Ishikawa (cell line): ENCODE measurements at regions not wholly inside any gene's neighbourhood (a gene's known extent, or its start where the extent isn't known, plus 50 kb on each side); places are given as distances from the start of the nearest gene placed in this dataset.

ENCODE experiments used
- CREB1 ChIP-seq: IDR thresholded peaks from 2 replicates; pipeline ENCODE4 v1.6.1; 2012; ENCODE audit warnings: low read depth
- EGR1 ChIP-seq: IDR thresholded peaks from 2 replicates; pipeline ENCODE4 v1.6.1; 2012
- EP300 ChIP-seq: IDR thresholded peaks from 2 replicates; pipeline ENCODE4 v1.6.1; 2012; ENCODE audit warnings: borderline replicate concordance
- RAD21 ChIP-seq: IDR thresholded peaks from 2 replicates; pipeline ENCODE4 v1.6.1; 2012; ENCODE audit warnings: low read depth
- TAF1 ChIP-seq: IDR thresholded peaks from 2 replicates; pipeline ENCODE4 v1.6.1; 2012; ENCODE audit warnings: low read depth, mild to moderate bottlenecking
- TCF12 ChIP-seq: IDR thresholded peaks from 2 replicates; pipeline ENCODE4 v1.6.1; 2012; ENCODE audit warnings: low read depth
- TEAD4 ChIP-seq: IDR thresholded peaks from 2 replicates; pipeline ENCODE4 v1.6.1; 2012
- YY1 ChIP-seq: IDR thresholded peaks from 2 replicates; pipeline ENCODE4 v1.6.1; 2012; ENCODE audit warnings: low read depth
- ZBTB7A ChIP-seq: IDR thresholded peaks from 2 replicates; pipeline ENCODE4 v1.6.1; 2012; ENCODE audit warnings: low read depth
- TF ChIP-seq, protein P1 (sequence below): IDR thresholded peaks from 2 replicates; pipeline ENCODE4 v1.6.1; 2012
- TF ChIP-seq, protein P2 (sequence below): IDR thresholded peaks from 2 replicates; pipeline ENCODE4 v1.6.1; 2012; ENCODE audit warnings: low read depth, mild to moderate bottlenecking

DNA sequence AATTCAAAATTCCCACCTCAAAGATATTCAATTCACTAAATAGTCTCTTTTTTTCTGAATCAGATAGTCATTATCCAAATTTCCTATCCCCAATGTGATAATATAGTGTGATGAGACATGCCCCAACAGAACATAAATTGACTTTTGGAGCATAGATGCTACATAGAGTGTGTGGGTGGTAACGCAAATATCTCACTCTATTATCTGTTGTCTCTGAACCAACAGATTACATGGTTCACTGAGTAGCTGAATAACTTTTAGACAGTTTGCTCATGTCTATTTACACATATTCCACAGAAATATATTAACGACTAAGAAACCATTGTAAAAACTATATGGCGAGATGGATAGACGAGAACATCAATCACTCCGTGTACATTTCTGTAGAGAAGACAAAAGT, 209.9 kb downstream of the BARHL2 start:
- TF ChIP-seq TAF1, result no peak
- TF ChIP-seq EP300, result no peak
- no peak for TF ChIP-seq EGR1
- no peak for TF ChIP-seq TCF12
- TF ChIP-seq RAD21, result no peak
- TF ChIP-seq, protein P1, sequence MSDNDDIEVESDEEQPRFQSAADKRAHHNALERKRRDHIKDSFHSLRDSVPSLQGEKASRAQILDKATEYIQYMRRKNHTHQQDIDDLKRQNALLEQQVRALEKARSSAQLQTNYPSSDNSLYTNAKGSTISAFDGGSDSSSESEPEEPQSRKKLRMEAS, result no peak
- TF ChIP-seq, protein P2, sequence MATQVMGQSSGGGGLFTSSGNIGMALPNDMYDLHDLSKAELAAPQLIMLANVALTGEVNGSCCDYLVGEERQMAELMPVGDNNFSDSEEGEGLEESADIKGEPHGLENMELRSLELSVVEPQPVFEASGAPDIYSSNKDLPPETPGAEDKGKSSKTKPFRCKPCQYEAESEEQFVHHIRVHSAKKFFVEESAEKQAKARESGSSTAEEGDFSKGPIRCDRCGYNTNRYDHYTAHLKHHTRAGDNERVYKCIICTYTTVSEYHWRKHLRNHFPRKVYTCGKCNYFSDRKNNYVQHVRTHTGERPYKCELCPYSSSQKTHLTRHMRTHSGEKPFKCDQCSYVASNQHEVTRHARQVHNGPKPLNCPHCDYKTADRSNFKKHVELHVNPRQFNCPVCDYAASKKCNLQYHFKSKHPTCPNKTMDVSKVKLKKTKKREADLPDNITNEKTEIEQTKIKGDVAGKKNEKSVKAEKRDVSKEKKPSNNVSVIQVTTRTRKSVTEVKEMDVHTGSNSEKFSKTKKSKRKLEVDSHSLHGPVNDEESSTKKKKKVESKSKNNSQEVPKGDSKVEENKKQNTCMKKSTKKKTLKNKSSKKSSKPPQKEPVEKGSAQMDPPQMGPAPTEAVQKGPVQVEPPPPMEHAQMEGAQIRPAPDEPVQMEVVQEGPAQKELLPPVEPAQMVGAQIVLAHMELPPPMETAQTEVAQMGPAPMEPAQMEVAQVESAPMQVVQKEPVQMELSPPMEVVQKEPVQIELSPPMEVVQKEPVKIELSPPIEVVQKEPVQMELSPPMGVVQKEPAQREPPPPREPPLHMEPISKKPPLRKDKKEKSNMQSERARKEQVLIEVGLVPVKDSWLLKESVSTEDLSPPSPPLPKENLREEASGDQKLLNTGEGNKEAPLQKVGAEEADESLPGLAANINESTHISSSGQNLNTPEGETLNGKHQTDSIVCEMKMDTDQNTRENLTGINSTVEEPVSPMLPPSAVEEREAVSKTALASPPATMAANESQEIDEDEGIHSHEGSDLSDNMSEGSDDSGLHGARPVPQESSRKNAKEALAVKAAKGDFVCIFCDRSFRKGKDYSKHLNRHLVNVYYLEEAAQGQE, result no peak
- no peak for TF ChIP-seq ZBTB7A
- TF ChIP-seq YY1, result no peak
- TF ChIP-seq TEAD4, result no peak
- no peak for TF ChIP-seq CREB1
